ENCODE measurements at regions not wholly inside any gene's neighbourhood (a gene's known extent, or its start where the extent isn't known, plus 50 kb on each side); places are given as distances from the start of the nearest gene placed in this dataset.

DNA sequence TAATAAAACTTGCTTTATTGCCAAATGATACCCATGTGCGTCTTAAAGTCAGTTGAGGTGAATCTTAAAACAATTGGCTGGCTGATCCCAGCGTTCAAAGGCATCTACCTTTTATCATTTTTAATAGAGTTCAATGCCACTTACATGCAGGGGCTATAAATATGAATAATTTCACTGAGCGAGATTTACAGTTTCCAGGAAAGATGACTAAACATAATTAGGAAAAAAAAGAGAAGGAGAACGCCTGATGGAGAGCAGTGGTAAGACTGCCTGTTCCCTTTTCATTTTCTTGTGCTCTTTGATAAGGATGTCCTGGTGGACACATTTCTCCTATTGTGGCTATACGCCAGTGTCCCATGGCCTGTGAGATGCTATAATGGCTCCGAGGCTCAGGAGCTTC, 139.9 kb upstream of the SLC22A23 start:
- TF ChIP-seq MYC (IDR thresholded peaks at IDR 0.05; ENCODE audit: low read depth, low read length) (no peak), MAX (IDR thresholded peaks at IDR 0.05; ENCODE audit: low read depth, low read length) (no peak), POLR2A (IDR thresholded peaks at IDR 0.05; ENCODE audit: extremely low read depth, insufficient read length) (no peak)
- TF ChIP-seq, protein P1, sequence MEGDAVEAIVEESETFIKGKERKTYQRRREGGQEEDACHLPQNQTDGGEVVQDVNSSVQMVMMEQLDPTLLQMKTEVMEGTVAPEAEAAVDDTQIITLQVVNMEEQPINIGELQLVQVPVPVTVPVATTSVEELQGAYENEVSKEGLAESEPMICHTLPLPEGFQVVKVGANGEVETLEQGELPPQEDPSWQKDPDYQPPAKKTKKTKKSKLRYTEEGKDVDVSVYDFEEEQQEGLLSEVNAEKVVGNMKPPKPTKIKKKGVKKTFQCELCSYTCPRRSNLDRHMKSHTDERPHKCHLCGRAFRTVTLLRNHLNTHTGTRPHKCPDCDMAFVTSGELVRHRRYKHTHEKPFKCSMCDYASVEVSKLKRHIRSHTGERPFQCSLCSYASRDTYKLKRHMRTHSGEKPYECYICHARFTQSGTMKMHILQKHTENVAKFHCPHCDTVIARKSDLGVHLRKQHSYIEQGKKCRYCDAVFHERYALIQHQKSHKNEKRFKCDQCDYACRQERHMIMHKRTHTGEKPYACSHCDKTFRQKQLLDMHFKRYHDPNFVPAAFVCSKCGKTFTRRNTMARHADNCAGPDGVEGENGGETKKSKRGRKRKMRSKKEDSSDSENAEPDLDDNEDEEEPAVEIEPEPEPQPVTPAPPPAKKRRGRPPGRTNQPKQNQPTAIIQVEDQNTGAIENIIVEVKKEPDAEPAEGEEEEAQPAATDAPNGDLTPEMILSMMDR (IDR thresholded peaks at IDR 0.05; ENCODE audit: low read depth, low read length): no peak
- no peak overlapping the region for H3K4me3 ChIP-seq (ENCODE audit: low read depth, low read length)
- DNase-seq (ENCODE audit: low read depth): no peak

- no peak overlapping the region for H3K4me3 ChIP-seq (ENCODE audit: low read depth, low read length)
- TF ChIP-seq, protein P1 (IDR thresholded peaks at IDR 0.05; ENCODE audit: low read depth, low read length): no peak
- TF ChIP-seq MYC (IDR thresholded peaks at IDR 0.05; ENCODE audit: low read depth, low read length) (no peak), MAX (IDR thresholded peaks at IDR 0.05; ENCODE audit: low read depth, low read length) (no peak)
Measured at GRCh38 chr6:3594201-3594600, 137.4 kb upstream of the SLC22A23 start.

GRCh38 chr6:3593161-3593560, 136.3 kb upstream of the SLC22A23 start:
- no peak for TF ChIP-seq MAX (IDR thresholded peaks at IDR 0.05; ENCODE audit: low read depth, low read length)
- TF ChIP-seq, protein P1 (IDR thresholded peaks at IDR 0.05; ENCODE audit: low read depth, low read length): no peak
- no peak for TF ChIP-seq MYC (IDR thresholded peaks at IDR 0.05; ENCODE audit: low read depth, low read length)
- no peak for TF ChIP-seq POLR2A (IDR thresholded peaks at IDR 0.05; ENCODE audit: extremely low read depth, insufficient read length)
- no peak for DNase-seq (ENCODE audit: low read depth)
- H3K4me3 ChIP-seq (ENCODE audit: low read depth, low read length): no peak overlapping the region

More at GRCh38 chr6:3594201-3594600, 137.4 kb upstream of the SLC22A23 start:
- DNase-seq (ENCODE audit: low read depth): peak; percentile 26

GRCh38 chr6:3592371-3592941, 135.6 kb upstream of the SLC22A23 start:
- DNase-seq (ENCODE audit: low read depth): peak; percentile 88
- no peak overlapping the region for H3K4me3 ChIP-seq (ENCODE audit: low read depth, low read length)
- TF ChIP-seq POLR2A (IDR thresholded peaks at IDR 0.05; ENCODE audit: extremely low read depth, insufficient read length) (no peak), MAX (IDR thresholded peaks at IDR 0.05; ENCODE audit: low read depth, low read length) (0 out of 2 replicates have a peak, but pooled peaks have one; percentile 31), MYC (IDR thresholded peaks at IDR 0.05; ENCODE audit: low read depth, low read length) (peak; percentile 60)
- TF ChIP-seq, protein P1 (IDR thresholded peaks at IDR 0.05; ENCODE audit: low read depth, low read length): no peak

- TF ChIP-seq POLR2A (IDR thresholded peaks at IDR 0.05; ENCODE audit: extremely low read depth, insufficient read length): no peak
- no peak for TF ChIP-seq MYC (IDR thresholded peaks at IDR 0.05; ENCODE audit: low read depth, low read length)
- TF ChIP-seq MAX (IDR thresholded peaks at IDR 0.05; ENCODE audit: low read depth, low read length): no peak
- TF ChIP-seq, protein P1 (IDR thresholded peaks at IDR 0.05; ENCODE audit: low read depth, low read length): no peak
- no peak for DNase-seq (ENCODE audit: low read depth)
- no peak overlapping the region for H3K4me3 ChIP-seq (ENCODE audit: low read depth, low read length)
Measured at GRCh38 chr6:3591970-3592369, 135.1 kb upstream of the SLC22A23 start.

Measured in NB4 (cell line).